NOMO-1 treated with DMSO at 0.1 percent for 48 hours (cell line): ENCODE measurements at regions not wholly inside any gene's neighbourhood (a gene's known extent, or its start where the extent isn't known, plus 50 kb on each side); places are given as distances from the start of the nearest gene placed in this dataset.

Source experiments
- DNase-seq: peaks from one replicate; lab custom pipeline; 2025; ENCODE audit not compliant: unreplicated experiment; lab: John Stamatoyannopoulos, UW

- DNase-seq = no peak
Measured at GRCh38 chr15:95422255-95422654, 908.2 kb upstream of the NR2F2 start.

GRCh38 chr15:95425859-95426258, 904.6 kb upstream of the NR2F2 start:
- no peak for DNase-seq

- DNase-seq = no peak
Measured at GRCh38 chr15:95429345-95429744, 901.2 kb upstream of the NR2F2 start.

- DNase-seq = no peak
Measured at GRCh38 chr15:95431518-95431917, 899.0 kb upstream of the NR2F2 start.

- DNase-seq = no peak
Measured at GRCh38 chr15:95432878-95433405, 897.6 kb upstream of the NR2F2 start.

- DNase-seq = no peak
Measured at GRCh38 chr15:95439922-95440376, 890.6 kb upstream of the NR2F2 start.

- no peak for DNase-seq
Measured at GRCh38 chr15:95440712-95441111, 889.8 kb upstream of the NR2F2 start.

- DNase-seq = no peak
Measured at GRCh38 chr15:95442107-95442719, 888.3 kb upstream of the NR2F2 start.

GRCh38 chr15:95444860-95445259, 885.6 kb upstream of the NR2F2 start:
- no peak for DNase-seq

GRCh38 chr15:95446854-95447253, 883.6 kb upstream of the NR2F2 start:
- DNase-seq = peak; percentile 97

- no peak for DNase-seq
Measured at GRCh38 chr15:95447486-95447885, 883.0 kb upstream of the NR2F2 start.

GRCh38 chr15:95448531-95449229, 881.8 kb upstream of the NR2F2 start:
- no peak for DNase-seq

GRCh38 chr15:95449230-95449628, 881.3 kb upstream of the NR2F2 start:
- no peak for DNase-seq

GRCh38 chr15:95450413-95450812, 880.1 kb upstream of the NR2F2 start:
- no peak for DNase-seq

- no peak for DNase-seq
Measured at GRCh38 chr15:95451938-95452337, 878.6 kb upstream of the NR2F2 start.

GRCh38 chr15:95454403-95455262, 875.9 kb upstream of the NR2F2 start:
- DNase-seq = no peak

- no peak for DNase-seq
Measured at GRCh38 chr15:95457520-95457919, 873.0 kb upstream of the NR2F2 start.

GRCh38 chr15:95458721-95459120, 871.8 kb upstream of the NR2F2 start:
- no peak for DNase-seq

GRCh38 chr15:95459273-95459672, 871.2 kb upstream of the NR2F2 start:
- no peak for DNase-seq

GRCh38 chr15:95464509-95464908, 866.0 kb upstream of the NR2F2 start:
- no peak for DNase-seq

- no peak for DNase-seq
Measured at GRCh38 chr15:95468820-95469219, 861.7 kb upstream of the NR2F2 start.
